GM21576 (cell line): ENCODE measurements at regions not wholly inside any gene's neighbourhood (a gene's known extent, or its start where the extent isn't known, plus 50 kb on each side); places are given as distances from the start of the nearest gene placed in this dataset.

ENCODE experiments used
- ATAC-seq: cut with Tn5 transposase; IDR thresholded peaks from one replicate; pipeline ENCODE4 v1.9.1; 2021; ENCODE audit warnings: mild to moderate bottlenecking, moderate library complexity; ENCODE audit not compliant: unreplicated experiment

DNA sequence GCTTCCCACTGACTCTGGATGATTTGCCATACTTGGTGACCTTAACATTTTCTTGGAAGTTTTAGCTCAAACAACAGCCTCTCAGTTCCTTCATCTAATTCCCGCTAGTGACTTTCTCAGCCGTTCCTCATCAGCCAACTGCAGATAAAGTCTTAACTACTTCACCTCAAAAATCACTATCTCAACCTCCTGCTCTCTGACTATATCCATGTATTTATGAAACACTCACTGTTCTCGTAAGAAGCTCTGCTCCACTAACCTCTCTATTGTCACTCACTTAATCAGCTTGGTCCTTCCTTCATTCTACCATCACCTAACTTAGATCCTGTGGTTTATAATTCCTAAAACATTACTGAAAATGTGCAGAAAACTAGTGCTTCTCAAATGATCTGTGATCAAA, 1551.6 kb downstream of the MRPL39 start:
- ATAC-seq = no peak

DNA sequence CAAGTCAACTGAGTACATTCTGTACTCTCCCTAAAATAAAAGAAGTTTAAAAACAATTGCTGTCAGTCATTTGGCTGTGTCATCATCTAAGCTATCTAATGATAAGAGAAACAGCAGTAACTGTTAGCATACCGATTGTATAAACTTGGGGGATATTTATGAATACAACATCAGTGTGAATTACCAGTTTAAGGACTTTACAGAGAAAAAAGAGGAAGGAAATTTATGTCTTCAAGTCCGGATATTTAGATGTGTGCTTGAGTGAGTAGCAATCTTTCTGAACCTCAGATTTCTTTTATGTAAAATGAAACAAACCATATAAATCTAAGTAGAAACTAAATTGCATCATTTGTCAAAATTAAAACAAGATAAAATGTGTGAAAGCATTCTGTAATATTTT, 1557.0 kb downstream of the MRPL39 start:
- no peak for ATAC-seq

DNA sequence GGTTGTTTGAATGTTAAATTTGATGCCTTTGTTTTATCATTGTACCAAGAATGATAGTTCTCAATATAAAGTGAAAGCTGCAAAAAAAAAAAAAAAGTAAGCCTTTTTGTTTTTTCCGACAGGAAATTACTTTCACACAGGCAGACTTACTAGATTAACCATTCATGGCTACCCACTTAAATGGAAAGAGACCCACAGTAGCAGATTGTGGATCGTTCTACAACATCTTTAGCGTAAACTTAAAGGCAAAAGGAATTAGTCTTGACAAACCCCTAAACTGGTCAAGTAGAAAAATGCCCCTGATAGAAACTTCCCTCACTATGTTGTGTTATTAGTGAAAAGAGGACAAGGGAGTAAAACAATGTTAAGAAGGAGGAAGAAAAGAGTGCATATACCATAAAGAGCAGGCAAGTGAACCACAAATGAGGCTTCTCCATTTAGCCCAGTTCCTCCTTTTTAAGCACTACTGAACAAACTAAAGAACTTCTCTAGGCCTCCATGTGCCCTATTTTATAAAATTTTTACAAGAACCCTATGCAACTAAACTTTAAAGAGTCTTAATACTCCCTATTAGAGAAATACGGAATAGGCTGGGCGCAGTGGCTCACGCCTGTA, 1560.3 kb downstream of the MRPL39 start:
- no peak for ATAC-seq

DNA sequence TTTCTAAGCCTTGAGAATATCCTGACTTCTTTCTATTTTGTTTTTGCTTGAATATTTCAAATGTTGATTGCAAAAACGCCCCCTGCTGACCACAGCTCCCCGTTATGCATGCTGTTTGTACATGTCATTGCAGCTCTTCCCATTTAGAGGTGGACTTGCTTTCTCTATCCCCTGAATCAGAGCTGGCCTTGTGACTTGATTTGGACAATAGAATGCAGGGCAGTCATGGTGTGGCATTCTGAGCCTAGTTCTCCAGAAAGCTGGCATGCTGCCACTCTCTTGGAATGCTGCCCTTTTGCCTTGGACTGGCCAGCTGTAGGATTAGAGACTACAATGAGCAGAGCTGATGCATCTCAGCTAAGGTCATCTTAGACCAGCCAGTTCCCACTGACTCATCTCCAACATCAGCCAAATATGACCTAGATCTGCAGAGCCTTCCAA, 1561.5 kb downstream of the MRPL39 start:
- no peak for ATAC-seq

DNA sequence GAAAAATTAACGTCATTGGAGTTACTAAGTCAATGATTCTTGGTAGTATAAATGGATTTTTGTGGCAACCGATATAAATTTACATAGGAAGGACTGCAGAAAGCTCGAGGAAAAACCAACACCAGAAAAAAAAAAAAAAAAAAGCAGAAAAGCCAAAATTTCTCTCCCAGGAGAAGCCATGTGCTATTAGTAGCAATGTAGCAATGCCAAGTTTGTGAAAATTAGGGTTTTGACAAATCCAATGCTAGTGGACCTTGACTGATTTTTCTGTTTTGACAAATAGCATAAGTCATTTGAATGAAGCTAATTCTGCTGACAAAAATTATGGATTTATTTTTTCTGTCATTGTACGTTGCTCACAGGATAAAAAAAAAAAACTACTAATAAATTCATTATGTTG, 1561.9 kb downstream of the MRPL39 start:
- ATAC-seq = no peak

DNA sequence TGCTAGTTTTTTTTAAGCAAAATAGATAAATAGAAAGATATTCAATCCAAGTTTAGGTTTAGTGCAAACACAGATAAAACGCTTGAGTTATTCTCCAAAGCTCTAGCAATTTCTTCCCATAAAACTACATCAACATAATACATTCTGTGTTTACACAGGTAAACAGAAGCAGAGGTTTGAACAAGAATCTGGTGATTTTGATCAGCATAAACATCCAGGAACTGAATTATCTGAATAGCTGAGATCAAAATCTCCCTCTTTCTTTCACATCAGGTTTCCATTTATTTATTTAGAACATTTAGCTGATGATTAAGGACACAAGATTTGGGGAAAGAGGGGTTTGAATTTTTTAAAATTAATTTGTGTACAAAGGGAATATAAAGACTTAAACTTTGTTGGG, 1564.6 kb downstream of the MRPL39 start:
- ATAC-seq = no peak

DNA sequence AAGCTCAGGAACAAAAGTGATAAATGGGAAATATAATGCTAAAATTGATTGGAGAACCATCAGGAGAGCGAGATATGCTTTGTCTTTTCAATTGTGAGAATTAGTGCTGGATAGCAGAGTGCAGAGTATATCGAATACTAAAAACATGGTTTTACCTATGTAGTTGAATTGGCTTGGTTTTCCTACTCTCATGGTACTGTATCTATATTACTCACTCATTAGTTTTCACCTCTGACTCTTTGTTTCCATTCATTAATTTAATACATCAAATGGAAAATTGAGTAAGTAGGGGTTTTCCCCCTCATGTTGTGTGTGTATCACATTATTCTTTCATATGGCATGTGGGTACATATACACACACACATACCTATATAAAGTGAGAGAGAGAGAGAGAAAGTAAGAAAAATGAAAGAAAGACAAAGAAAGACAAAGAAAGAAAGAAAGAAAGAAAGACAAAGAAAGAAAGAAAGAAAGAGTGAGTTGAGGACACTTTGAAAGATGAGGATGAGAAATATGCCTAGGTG, 1574.5 kb downstream of the MRPL39 start:
- ATAC-seq = no peak

DNA sequence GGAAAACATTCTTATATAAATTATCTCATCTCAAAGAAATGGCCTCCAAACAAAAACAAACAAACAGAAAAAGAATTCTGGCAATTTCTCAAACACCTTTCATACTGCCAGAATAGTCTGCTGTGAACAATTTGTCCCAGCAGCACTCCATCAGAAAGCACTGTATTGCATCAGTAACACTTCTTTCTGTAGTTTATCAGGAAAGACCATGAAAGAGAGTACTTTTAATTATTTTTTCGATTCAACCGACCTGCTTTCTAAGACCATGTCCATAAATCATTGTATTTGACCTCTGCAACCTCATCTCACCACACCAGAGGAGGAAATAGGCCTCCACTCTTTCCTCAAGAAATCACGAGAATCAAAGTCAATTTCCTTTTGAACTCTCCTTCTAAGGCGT, 1579.9 kb downstream of the MRPL39 start:
- no peak for ATAC-seq

DNA sequence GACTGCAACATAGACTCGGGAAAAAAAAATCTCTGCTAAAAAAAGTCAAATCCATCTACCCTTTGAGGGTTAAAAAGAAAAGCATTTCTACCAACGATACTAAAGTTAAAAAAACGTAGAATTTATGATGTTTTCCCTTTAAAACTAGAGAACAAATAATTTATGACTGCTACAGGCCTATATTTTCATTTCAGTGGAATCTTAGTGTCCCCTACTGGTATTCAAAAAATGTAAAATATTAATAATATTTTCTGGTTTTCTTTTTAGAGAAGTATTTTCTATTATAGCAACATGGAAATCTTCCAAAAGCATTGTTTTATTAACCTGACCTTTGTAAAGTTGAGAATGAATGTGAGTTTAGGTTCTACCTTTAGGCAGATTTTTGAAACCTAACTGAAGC, 1582.2 kb downstream of the MRPL39 start:
- ATAC-seq = no peak

DNA sequence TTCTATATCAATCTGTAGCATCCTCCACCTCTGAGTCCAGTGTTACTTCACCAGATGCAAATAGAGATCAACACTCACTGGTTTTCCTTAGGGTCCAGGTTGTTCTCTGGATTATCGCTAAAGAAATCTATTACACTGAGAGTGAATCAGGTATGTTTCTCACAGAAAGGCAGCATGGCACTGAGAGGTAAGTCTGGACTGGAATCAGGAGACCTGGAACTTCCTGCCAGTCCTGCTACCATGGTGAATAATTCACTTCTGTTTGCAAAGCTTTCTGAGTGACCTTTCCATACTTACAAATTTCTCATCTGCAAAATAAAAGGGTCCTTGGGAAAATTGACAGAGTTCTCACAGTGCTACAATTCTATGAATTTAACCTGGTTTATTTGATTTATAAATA, 1583.3 kb downstream of the MRPL39 start:
- ATAC-seq = no peak

DNA sequence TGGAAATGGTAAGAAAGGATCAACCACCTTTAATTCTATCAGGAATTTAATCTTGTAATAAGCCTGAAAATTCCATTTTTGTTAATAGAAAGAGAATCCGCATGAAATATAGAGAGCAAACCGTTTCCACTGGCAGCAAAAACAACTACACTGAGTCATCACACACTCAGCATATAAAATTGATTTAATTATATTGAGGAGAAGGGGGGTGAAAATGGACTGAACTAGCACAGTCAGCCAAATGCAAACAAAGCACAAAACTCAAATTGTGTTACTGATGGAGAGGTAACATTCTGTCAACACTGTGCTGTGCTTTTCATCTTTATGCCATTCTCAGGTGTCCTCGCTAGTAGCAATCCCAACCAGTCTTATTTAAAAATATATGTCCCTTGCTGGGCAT, 1583.9 kb downstream of the MRPL39 start:
- ATAC-seq = no peak

DNA sequence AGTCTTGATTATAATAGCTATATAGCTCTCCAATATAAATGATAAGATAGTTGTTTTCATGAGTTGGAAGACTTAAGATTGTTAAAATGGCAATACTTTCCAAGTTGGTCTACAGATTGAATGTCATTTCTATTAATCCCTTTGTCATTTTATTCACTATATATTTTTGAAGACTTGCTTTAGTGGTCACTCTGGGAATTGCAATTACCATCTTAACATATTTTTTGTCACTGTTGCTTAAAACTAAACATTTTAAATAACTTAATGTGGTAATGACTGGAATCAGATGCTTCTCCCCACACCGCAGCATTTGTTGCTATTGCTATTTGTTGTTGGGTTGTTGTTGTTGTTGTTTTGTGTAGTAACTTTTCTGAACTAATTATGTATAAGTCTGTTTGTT, 1592.9 kb downstream of the MRPL39 start:
- no peak for ATAC-seq

DNA sequence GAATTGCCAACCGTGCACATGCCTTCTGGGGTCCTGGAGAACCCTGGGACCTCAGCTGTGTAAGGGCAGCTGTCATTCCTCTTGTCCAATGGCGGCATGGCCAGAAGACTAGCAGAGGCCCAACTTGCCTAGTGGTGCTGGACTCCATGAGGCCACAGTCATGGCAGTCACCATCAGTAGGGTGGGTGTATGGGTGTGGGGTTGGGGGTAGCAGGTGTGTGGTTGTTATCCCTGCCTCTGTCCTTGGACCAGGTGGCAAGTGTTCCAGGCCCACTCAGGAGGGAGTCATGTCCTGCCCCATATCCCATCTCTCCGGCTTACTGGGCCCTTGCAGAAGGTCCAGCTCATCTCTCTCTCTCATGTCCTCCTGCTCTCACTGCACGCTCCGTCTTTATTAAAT, 1596.2 kb downstream of the MRPL39 start:
- no peak for ATAC-seq

DNA sequence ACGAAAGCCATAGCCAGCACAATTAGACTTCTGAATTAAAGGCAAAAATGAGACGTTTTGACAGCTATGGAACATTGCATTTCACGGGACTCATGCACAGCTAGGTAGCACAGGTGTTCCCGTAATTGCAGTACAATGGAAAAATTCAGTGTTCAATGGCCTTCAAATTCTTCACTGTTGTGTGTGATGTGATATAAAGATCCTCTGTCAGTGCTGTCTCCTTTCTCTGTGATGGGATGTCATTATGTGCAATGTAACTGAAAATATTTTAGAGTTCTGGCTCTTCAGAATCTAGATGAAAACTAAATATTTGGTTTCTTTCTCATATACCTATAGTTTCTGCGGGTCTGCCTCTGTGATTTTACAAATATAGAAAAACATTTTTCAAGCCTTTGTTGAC, 1599.7 kb downstream of the MRPL39 start:
- ATAC-seq = no peak

DNA sequence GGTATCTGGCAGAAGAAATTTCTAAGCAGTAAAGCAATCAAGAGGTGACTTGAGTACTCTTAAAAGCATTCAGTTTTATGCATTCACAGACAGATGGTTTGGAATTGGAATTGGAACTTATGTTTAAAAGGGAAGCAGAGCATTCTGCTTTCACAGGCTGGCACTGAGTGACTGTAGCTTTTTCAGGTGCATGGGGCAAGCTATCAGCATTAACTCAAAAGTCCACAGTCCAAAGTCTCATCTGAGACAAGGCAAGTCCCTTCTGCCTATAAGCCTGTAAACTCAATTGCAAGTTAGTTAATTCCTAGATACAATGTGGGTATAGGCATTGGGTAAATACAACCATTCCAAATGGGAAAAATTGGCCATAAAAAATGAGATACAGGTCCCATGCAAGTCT, 1620.3 kb downstream of the MRPL39 start:
- ATAC-seq = no peak

DNA sequence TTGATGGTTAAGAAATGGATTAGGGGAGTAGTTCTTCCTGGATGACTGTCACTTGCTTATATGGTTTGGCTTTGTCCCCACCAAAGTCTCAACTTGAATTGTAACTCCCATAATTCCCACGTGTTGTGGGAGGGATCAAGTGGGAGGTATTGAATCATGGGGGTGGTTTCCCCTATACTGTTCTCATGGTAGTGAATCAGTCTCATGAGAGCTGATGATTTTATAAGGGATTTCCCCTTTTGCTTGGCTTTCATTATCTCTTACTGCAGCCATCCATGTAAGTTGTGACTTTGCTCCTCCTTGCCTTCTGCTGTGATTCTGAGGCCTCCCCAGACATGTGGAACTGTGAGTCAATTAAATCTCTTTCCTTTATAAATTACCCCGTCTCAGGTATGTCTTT, 1621.1 kb downstream of the MRPL39 start:
- no peak for ATAC-seq

DNA sequence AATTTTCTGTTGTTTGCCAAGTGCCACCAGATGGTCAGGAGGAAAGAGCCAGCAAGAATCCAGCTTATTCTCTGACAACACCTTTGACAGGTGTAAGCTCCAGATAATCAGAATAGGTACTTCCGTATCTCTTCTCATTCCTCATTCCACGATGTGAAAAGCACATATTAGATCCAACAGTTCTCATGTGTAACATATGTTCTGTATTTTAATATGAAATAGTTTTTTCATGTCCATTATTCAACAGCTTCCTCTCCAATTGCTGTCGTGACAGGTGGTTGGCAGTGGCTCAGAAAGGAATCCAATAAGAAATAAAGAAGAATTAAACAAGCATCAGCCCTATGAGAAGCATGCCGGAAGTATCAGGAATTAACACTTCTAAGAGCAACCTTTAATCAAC, 1624.7 kb downstream of the MRPL39 start:
- no peak for ATAC-seq

DNA sequence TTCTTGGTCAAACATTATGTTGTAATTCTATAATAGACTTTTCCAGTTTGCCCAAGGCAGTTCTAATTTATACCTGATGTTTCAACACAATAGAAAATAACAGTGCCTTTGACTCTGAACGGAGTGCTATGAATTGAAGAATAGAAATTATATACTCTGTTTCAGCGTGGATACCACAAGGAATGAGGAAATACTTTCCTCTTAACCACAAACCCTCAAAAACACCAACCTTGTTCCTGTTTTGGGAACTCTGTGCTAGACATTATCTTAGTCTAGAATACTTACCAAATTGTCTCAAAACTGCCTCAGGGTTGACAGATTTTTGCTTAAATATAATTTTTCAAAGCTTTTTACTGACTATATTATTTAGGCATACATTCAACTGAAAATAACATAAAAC, 1629.3 kb downstream of the MRPL39 start:
- ATAC-seq = no peak

DNA sequence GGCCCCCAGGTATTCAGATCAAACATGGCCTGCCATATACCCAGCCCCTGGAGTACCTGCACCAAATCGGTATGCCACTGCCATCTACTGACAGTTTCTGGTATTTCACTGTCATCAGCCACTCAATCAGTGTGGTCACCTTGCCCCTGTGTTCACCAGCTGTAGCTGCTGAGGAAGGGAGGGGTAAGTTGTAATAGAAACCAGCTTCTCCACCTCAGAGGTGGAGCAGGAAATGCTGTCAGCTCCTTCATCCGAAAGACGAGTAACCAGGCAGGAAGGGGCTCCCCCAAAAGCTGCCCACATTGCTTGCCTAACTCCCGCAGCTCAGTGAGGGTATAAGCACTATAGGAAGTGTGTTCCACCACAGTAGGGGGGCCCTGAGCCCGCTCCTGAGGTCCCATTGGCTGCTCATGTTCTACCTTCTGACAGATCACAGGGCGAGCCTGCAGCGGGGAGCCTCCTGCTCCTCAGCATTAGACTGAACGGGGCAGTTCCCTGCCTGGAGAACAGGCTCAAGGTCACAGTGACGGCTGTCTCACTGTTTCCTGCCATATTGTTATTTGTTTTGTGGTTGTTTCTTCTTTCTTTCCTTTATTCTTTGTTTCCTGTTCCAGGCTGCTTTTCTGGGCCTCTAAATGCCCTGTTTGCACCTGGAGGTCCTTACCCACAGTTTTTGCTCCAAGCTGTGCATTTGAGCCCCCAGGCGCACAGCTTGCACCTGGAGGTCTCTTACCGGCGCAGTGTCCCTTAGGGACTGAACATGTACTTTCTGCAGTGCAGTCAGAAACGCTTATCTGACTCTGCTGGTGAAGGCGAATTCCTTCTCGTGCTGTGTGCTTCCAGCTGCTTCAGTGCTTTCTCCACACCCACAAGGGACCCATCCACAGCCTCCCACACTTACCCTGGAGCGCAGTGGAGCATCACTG, 1638.3 kb downstream of the MRPL39 start:
- ATAC-seq = peak; percentile 93

DNA sequence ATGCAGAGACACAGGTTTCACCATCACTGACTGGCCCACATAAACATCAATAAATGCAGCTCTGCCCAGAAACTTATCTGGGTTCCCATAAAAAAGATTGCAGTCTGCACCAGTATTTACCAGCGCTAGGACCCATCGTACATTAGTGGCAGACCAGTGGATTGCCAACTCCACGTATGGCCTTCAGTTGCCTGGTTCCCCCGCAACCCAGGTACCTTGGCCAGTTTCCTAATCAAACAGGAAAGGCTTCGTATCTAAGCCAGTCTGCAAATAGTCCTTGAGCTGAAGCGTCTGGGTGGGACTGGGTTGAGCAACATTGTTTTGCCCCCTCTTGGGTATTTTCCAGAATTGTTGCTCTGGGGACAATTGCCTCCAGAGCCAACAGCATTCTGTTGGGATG, 1639.3 kb downstream of the MRPL39 start:
- no peak for ATAC-seq

DNA sequence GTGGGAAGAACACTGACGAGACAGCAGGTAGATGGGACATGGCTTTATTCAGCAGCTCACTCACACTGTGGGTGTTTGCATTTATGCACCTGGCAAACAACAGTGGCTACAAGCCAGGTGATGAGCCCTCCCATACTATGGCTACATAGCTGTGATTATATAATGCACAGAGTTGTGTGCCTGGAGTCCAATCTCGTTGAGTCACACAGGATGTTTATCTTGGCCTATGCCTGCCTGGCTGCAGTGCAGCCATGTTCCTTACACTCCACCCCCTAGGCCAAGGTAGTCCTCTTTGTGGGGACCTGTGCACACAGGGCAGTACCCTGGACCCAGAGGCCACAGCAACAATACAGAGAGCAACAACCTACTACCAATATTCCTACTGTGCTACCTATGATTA, 1643.8 kb downstream of the MRPL39 start:
- ATAC-seq = no peak

DNA sequence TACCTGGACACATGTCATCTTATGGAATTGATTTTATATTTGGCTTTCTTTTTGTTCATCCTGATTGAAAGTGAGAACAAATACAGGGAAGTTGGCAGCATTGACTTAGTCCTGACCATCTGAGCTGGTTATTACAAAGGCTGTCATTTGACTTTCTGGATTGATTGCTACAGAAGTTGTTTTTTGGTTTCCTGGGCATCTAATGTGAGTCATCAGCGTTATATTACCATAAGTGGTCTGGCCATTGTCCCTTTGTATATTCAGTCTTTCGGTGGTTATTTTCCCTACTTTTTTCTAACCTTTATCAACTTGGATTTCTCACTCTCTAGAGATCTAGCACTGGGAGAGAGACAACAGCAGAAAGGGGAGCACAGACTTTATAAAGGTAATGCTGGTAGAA, 1646.5 kb downstream of the MRPL39 start:
- ATAC-seq = no peak
